ENCODE measurements at regions not wholly inside any gene's neighbourhood (a gene's known extent, or its start where the extent isn't known, plus 50 kb on each side); places are given as distances from the start of the nearest gene placed in this dataset.

GRCh38 chr12:19856389-19856788 lies 417.1 kb downstream of the AEBP2 start:
- TF ChIP-seq TCF4 (CRISPR knock-in tag; IDR thresholded peaks at IDR 0.05; ENCODE audit: borderline replicate concordance) (no peak), RARB (CRISPR knock-in tag; IDR thresholded peaks at IDR 0.05) (no peak), CSRNP3 (CRISPR knock-in tag; IDR thresholded peaks at IDR 0.05) (no peak), TOX (CRISPR knock-in tag; IDR thresholded peaks at IDR 0.05; ENCODE audit: borderline replicate concordance) (no peak), CREB5 (CRISPR knock-in tag; IDR thresholded peaks at IDR 0.05; ENCODE audit: low read depth) (no peak), BACH2 (CRISPR knock-in tag; IDR thresholded peaks at IDR 0.05; ENCODE audit: borderline replicate concordance) (no peak), PATZ1 (CRISPR knock-in tag; IDR thresholded peaks at IDR 0.05; ENCODE audit: borderline replicate concordance) (no peak), GLIS3 (CRISPR knock-in tag; IDR thresholded peaks at IDR 0.05) (no peak), OSR1 (CRISPR knock-in tag; IDR thresholded peaks at IDR 0.05) (no peak), PPARA (CRISPR knock-in tag; IDR thresholded peaks at IDR 0.05; ENCODE audit: borderline replicate concordance) (no peak)
- ATAC-seq, result no peak

- ATAC-seq, result no peak
- TF ChIP-seq ZNF70 (CRISPR knock-in tag; IDR thresholded peaks at IDR 0.05) (no peak), PATZ1 (CRISPR knock-in tag; IDR thresholded peaks at IDR 0.05; ENCODE audit: borderline replicate concordance) (no peak), ZFP30 (CRISPR knock-in tag; IDR thresholded peaks at IDR 0.05) (no peak), BACH2 (CRISPR knock-in tag; IDR thresholded peaks at IDR 0.05; ENCODE audit: borderline replicate concordance) (no peak), PPARA (CRISPR knock-in tag; IDR thresholded peaks at IDR 0.05; ENCODE audit: borderline replicate concordance) (no peak), ARNTL (CRISPR knock-in tag; IDR thresholded peaks at IDR 0.05; ENCODE audit: borderline replicate concordance, low read depth) (no peak), CREB5 (CRISPR knock-in tag; IDR thresholded peaks at IDR 0.05; ENCODE audit: low read depth) (no peak), OSR1 (CRISPR knock-in tag; IDR thresholded peaks at IDR 0.05) (no peak), CSRNP3 (CRISPR knock-in tag; IDR thresholded peaks at IDR 0.05) (no peak), SNAI2 (CRISPR knock-in tag; IDR thresholded peaks at IDR 0.05) (no peak), CSDC2 (CRISPR knock-in tag; IDR thresholded peaks at IDR 0.05) (no peak), POU6F1 (CRISPR knock-in tag; IDR thresholded peaks at IDR 0.05; ENCODE audit: borderline replicate concordance, low read depth) (no peak), RARB (CRISPR knock-in tag; IDR thresholded peaks at IDR 0.05) (no peak), GLIS3 (CRISPR knock-in tag; IDR thresholded peaks at IDR 0.05) (no peak), ISL1 (CRISPR knock-in tag; IDR thresholded peaks at IDR 0.05) (no peak), TCF4 (CRISPR knock-in tag; IDR thresholded peaks at IDR 0.05; ENCODE audit: borderline replicate concordance) (no peak), ZC3H10 (CRISPR knock-in tag; IDR thresholded peaks at IDR 0.05) (no peak), ZFP3 (CRISPR knock-in tag; IDR thresholded peaks at IDR 0.05) (no peak), ZNF8 (CRISPR knock-in tag; IDR thresholded peaks at IDR 0.05) (no peak), TSHZ2 (CRISPR knock-in tag; IDR thresholded peaks at IDR 0.05) (no peak)
Observed at GRCh38 chr12:19857204-19857603, 417.9 kb downstream of the AEBP2 start.

All from SK-N-SH treated with all-trans-retinoic acid at 6 μM for 48 hours (cell line).